ENCODE measurements at regions not wholly inside any gene's neighbourhood (a gene's known extent, or its start where the extent isn't known, plus 50 kb on each side); places are given as distances from the start of the nearest gene placed in this dataset.

DNA sequence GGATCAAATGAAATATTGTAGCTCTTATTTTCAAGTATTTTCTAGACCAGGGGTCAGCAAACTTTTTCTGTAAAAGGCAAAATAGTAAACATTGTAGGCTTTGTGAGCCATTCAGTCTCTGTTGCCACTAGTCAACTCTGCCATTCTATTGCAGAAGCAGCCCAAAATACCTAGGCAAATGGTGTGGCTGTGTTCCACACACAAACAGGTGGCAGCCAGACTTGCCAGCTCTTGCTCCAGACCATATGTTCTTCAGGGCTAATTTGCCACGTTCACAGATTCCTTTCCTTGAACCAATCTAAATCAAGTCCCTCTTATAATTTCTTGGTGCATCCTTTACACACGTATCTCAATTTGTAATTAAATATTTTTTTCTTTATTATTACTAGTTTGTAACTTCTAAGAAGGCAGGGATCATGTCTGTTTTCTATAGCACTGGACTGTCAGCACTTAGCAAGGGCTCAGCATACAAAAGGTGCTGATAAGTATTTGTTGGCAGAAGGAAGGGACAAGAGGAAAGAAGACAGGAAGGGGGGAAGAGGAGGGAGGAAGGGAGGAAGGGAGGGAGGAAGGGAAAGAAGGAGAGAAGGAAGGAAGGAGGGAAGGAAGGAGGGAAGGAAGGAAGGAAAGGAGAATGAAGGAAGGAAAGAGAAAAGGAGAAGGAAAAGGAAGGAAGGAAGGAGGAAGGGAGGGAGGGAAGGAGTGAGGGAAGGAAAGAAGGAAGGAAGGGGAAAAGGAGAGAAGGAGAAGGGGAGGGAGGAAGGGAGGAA lies 106.5 kb upstream of the EDEM3 start:
- H3K4me1 Mint-ChIP-seq: no peaks in the 10 kb centered on the region
- H3K4me3 Mint-ChIP-seq: no peak overlapping the region
- no peak overlapping the region for H3K27ac Mint-ChIP-seq (ENCODE audit: unreplicated experiment)
- TF ChIP-seq, protein P1, sequence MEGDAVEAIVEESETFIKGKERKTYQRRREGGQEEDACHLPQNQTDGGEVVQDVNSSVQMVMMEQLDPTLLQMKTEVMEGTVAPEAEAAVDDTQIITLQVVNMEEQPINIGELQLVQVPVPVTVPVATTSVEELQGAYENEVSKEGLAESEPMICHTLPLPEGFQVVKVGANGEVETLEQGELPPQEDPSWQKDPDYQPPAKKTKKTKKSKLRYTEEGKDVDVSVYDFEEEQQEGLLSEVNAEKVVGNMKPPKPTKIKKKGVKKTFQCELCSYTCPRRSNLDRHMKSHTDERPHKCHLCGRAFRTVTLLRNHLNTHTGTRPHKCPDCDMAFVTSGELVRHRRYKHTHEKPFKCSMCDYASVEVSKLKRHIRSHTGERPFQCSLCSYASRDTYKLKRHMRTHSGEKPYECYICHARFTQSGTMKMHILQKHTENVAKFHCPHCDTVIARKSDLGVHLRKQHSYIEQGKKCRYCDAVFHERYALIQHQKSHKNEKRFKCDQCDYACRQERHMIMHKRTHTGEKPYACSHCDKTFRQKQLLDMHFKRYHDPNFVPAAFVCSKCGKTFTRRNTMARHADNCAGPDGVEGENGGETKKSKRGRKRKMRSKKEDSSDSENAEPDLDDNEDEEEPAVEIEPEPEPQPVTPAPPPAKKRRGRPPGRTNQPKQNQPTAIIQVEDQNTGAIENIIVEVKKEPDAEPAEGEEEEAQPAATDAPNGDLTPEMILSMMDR (conservative IDR thresholded peaks at IDR 0.05): no peak
- H3K36me3 Mint-ChIP-seq (ENCODE audit: low read depth): no peaks in the 10 kb centered on the region
- H3K9me3 Mint-ChIP-seq: peaks cover 2% of the 10 kb centered on the region
- DNase-seq (ENCODE audit: low read depth, low spot score): no peak
- peaks cover 15% of the 10 kb centered on the region for H3K27me3 Mint-ChIP-seq (ENCODE audit: low read depth)

DNA sequence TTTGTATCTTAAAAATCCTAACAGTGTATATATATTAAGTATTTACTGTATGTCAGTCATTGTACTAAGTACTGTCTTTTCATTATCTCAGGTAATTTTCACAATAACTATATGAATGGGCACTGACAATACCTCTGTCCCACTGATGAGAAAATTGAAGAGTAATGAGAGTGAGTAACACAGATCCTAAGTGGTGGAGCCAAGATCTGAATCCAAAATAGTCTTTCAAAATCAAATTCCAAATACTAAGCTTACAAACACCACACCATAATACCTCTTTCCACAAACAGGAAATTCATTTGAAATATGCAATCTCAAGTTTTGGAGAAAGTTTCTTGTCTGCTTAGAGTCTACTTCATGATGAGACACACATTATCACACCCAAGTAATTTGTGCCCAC lies 105.9 kb upstream of the EDEM3 start:
- no peak overlapping the region for H3K4me3 Mint-ChIP-seq
- H3K27ac Mint-ChIP-seq (ENCODE audit: unreplicated experiment): no peak overlapping the region
- no peaks in the 10 kb centered on the region for H3K36me3 Mint-ChIP-seq (ENCODE audit: low read depth)
- H3K4me1 Mint-ChIP-seq: no peaks in the 10 kb centered on the region
- TF ChIP-seq, protein P1 (conservative IDR thresholded peaks at IDR 0.05): no peak
- H3K27me3 Mint-ChIP-seq (ENCODE audit: low read depth): peaks cover 15% of the 10 kb centered on the region
- peaks cover 2% of the 10 kb centered on the region for H3K9me3 Mint-ChIP-seq
- no peak for DNase-seq (ENCODE audit: low read depth, low spot score)

DNA sequence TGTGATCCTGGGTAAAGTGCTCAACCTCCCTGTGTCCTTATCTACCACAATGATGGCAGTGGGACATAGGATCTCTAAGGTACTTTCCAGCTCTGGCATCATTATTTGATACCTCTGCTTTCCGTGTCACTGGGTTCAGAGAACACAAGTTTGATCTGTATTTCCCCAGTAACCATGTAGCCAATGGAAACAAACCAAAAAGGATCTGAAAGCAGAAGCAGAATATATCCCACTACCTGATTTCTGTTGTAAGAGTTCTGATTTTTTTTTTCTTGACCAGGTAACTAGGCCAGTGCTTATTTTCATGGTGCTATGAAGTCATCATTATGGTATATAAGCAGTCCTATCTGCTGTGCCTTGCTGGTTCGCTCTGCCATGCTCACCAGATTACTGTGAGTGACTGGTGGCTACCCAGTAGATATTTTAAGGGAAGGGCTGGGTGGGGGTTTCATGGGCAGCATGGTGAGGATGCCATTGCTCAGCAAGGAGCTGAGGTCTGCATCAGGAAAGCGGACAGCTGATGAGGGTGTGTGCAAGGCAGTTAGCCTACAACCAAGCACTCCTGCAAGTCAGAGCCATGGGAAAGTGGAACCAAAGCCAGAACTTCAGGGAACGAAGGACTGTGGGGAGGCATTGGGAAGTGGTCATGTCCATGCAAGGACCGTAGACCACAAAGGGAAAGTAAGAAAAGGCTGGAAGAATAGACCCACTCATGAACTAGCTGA lies 104.9 kb upstream of the EDEM3 start:
- Mint-ChIP-seq H3K36me3 (ENCODE audit: low read depth) (no peaks in the 10 kb centered on the region), H3K4me1 (no peaks in the 10 kb centered on the region), H3K4me3 (no peak overlapping the region), H3K9me3 (peaks cover 2% of the 10 kb centered on the region), H3K27me3 (ENCODE audit: low read depth) (peaks cover 15% of the 10 kb centered on the region), H3K27ac (ENCODE audit: unreplicated experiment) (no peak overlapping the region)
- no peak for DNase-seq (ENCODE audit: low read depth, low spot score)
- TF ChIP-seq, protein P1 (conservative IDR thresholded peaks at IDR 0.05): no peak

DNA sequence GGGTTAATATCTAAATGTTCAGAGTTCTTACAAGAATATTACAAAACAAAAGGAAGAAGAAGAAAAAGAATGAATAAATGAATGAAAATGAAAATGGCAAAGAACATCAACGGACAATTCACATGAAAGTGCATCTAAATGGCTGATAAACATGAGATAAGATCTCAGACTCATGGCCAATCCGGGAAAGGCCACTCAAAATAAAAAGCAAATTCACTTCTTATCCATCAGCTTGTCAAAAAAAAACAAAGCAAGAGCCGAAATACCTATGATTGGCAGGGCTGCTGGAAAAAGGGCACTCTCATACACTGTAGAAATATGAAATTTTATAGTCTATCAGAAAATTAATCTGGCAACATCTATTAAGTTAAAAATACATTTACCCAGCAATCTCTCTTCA lies 103.6 kb upstream of the EDEM3 start:
- H3K4me1 Mint-ChIP-seq: no peaks in the 10 kb centered on the region

DNA sequence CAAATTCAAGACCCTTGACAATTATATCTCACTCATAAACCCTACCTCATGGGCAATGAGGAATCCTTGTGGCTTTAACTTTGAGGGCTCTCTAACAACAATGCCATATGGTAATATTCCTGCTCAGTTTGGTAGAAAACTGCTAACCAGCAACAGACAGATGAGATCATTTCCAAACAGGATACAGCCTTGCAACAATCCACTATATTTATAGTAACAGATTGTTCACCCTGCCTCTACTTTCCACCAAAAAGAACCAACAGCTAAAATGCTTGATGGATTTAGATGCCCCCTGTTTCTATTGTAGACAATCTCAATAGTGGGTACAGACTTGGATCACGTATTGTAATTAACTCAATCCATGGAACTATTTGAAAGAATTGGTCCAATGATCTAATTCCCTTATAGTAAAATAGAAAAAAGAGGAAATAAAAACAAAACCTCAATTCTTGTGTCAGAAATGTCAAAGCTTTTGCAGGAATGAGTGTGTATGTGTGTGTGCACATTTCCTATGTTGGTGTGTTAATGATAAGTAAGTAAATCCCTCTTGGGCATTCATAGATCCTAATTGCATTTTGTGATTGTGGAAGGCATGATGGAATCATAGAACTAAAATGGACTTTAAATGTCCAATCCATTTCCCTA lies 100.0 kb upstream of the EDEM3 start:
- H3K4me1 Mint-ChIP-seq: no peaks in the 10 kb centered on the region
- H3K27ac Mint-ChIP-seq (ENCODE audit: unreplicated experiment): no peak overlapping the region
- H3K27me3 Mint-ChIP-seq (ENCODE audit: low read depth): no peaks in the 10 kb centered on the region
- H3K9me3 Mint-ChIP-seq: no peaks in the 10 kb centered on the region
- no peak overlapping the region for H3K4me3 Mint-ChIP-seq
- DNase-seq (ENCODE audit: low read depth, low spot score): no peak
- TF ChIP-seq, protein P1 (conservative IDR thresholded peaks at IDR 0.05): no peak
- no peaks in the 10 kb centered on the region for H3K36me3 Mint-ChIP-seq (ENCODE audit: low read depth)

More for the DNA sequence above, 103.6 kb upstream of the EDEM3 start:
- DNase-seq (ENCODE audit: low read depth, low spot score): no peak
- TF ChIP-seq, protein P1 (conservative IDR thresholded peaks at IDR 0.05): no peak
- Mint-ChIP-seq H3K36me3 (ENCODE audit: low read depth) (no peaks in the 10 kb centered on the region), H3K4me3 (no peak overlapping the region), H3K27ac (ENCODE audit: unreplicated experiment) (no peak overlapping the region), H3K27me3 (ENCODE audit: low read depth) (peaks cover 13% of the 10 kb centered on the region), H3K9me3 (no peaks in the 10 kb centered on the region)
